GM12875 (cell line): ENCODE measurements at regions not wholly inside any gene's neighbourhood (a gene's known extent, or its start where the extent isn't known, plus 50 kb on each side); places are given as distances from the start of the nearest gene placed in this dataset.

Experiments
- H3K4me3 ChIP-seq: one replicate; pipeline ENCODE4 v1.5.1; 2011; ENCODE audit warnings: low read depth, low read length, control low read depth
- TF ChIP-seq, protein P1 (sequence below): IDR thresholded peaks from 2 replicates; pipeline ENCODE4 v1.5.1; 2011; ENCODE audit warnings: low read depth, mild to moderate bottlenecking, control low read depth, inconsistent platforms, low read length, moderate library complexity, borderline replicate concordance; ENCODE audit not compliant: insufficient read depth

- TF ChIP-seq, protein P1, sequence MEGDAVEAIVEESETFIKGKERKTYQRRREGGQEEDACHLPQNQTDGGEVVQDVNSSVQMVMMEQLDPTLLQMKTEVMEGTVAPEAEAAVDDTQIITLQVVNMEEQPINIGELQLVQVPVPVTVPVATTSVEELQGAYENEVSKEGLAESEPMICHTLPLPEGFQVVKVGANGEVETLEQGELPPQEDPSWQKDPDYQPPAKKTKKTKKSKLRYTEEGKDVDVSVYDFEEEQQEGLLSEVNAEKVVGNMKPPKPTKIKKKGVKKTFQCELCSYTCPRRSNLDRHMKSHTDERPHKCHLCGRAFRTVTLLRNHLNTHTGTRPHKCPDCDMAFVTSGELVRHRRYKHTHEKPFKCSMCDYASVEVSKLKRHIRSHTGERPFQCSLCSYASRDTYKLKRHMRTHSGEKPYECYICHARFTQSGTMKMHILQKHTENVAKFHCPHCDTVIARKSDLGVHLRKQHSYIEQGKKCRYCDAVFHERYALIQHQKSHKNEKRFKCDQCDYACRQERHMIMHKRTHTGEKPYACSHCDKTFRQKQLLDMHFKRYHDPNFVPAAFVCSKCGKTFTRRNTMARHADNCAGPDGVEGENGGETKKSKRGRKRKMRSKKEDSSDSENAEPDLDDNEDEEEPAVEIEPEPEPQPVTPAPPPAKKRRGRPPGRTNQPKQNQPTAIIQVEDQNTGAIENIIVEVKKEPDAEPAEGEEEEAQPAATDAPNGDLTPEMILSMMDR: no peak
- no peak overlapping the region for H3K4me3 ChIP-seq
Observed at GRCh38 chr9:134967547-134967930, 49.8 kb upstream of the FCN1 start.

- TF ChIP-seq, protein P1: no peak
- H3K4me3 ChIP-seq: no peak overlapping the region
Observed at GRCh38 chr9:134968011-134968822, 50.5 kb upstream of the FCN1 start.

GRCh38 chr9:134968823-134969090 is 51.0 kb upstream of the FCN1 start:
- TF ChIP-seq, protein P1: no peak
- H3K4me3 ChIP-seq: no peak overlapping the region

DNA sequence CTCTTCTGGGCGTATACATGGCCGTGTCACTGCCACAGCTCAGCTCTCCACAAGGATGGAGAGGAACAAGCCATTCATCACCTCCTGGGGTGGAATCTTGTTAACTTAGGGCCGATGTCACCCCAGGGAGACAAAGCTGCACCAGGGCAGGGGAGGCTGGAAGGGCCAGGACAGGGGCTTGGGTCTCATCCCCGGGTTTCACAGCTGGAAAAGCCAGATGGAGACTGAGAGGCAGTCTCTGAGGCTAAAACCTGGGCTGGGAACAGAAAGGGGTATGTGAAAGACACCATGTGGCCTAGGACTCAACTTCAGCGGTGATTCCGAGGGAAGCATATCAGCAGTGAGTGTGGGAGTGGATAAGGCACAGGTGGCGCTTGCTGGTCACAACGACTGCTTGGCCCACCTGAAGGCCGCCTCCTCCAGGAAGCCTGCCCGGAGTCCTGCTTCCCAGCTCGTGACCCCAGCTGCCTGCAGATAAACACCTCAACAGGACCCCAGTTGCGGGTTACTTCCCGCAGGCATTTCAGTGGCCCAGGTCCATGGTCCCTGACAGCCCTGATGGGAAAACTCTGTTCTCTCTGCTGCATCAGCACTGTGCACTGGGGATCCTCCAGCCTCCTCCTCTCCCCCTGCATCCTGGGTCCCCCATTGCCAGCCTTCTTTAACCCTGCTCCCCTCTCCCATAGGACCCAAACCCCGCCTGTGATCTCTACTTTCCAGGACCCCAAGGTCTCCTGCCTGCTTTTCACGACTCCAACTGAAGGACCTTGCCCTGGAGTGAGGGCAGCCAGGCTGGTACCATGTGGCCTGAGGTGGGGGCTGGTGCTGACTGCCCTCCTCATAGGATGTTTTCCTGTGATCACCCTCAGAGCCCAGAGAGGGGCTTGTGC is 51.7 kb upstream of the FCN1 start:
- TF ChIP-seq, protein P1: no peak
- no peak overlapping the region for H3K4me3 ChIP-seq

- TF ChIP-seq, protein P1: no peak
- H3K4me3 ChIP-seq: no peak overlapping the region
Observed at GRCh38 chr9:134970198-134970597, 52.5 kb upstream of the FCN1 start.

DNA sequence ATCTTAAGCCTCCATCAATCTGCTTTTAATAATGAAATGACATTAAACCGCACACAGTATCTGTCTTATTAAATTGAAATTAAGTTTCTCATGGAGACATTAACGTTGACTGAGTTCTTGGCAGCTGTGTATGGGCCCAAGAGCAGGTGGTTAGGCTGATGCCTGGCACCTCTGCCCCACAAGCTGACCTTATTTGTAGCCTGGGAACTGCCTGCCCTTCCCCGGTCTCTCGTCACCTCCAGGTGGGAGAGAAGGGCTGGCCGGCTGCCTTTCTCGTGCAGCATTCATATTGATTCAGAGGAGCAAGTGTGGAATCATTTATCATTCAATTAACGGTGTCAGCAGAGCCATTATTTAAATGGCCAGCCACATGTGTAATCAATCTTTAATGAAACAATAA is 53.0 kb upstream of the FCN1 start:
- TF ChIP-seq, protein P1: no peak
- no peak overlapping the region for H3K4me3 ChIP-seq
